Heart right ventricle (tissue), 16 donors: ENCODE measurements at regions not wholly inside any gene's neighbourhood (a gene's known extent, or its start where the extent isn't known, plus 50 kb on each side); places are given as distances from the start of the nearest gene placed in this dataset.

Experiments
- ATAC-seq, 8 donors: fragments of 200-7000 bp; cut with Tn5 transposase; one replicate each; pipeline ENCODE4 v1.9.1; 2020; ENCODE audit warnings: mild to moderate bottlenecking in 8 of 8, moderate library complexity in 8 of 8, moderate number of reproducible peaks in 1 of 8
- DNase-seq, 2 donors: peaks; one replicate each; pipeline ENCODE4 v3.0.0-alpha.2; 2020
- H3K27ac ChIP-seq, 10 donors: fragments of 200-600 bp; sonication (generic) in 2 of 10; one replicate each; pipeline versions ENCODE4 v1.5.0 to v1.8.0; 2020 to 2022; ENCODE audit warnings: mild to moderate bottlenecking in 3 of 10
- H3K27me3 ChIP-seq, 7 donors: fragments of 200-600 bp; one replicate each; pipeline ENCODE4 v1.8.0; 2021 to 2022; ENCODE audit warnings: mild to moderate bottlenecking in 2 of 7
- H3K36me3 ChIP-seq, 9 donors: fragments of 200-600 bp; sonication (generic) in 1 of 9; one replicate each; pipeline versions ENCODE4 v1.5.0 to v1.8.0; 2020 to 2022; ENCODE audit warnings: mild to moderate bottlenecking in 2 of 9
- H3K4me1 ChIP-seq, 9 donors: fragments of 200-600 bp; sonication (generic) in 1 of 9; one replicate each; pipeline versions ENCODE4 v1.5.0 to v1.8.0; 2020 to 2022; ENCODE audit warnings: mild to moderate bottlenecking in 4 of 9
- H3K4me3 ChIP-seq, 10 donors: fragments of 200-600 bp; sonication (generic) in 2 of 10; one replicate each; pipeline versions ENCODE4 v1.5.0 to v1.8.0; 2020 to 2022; ENCODE audit warnings: mild to moderate bottlenecking in 7 of 10, moderate library complexity in 2 of 10
- H3K9me3 ChIP-seq, 11 donors: fragments of 200-600 bp in 10 of 11; sonication (generic) in 2 of 11; one replicate each; pipeline versions ENCODE4 v1.5.0 to v1.8.0; 2013 to 2022; ENCODE audit warnings: mild to moderate bottlenecking in 2 of 11, control low read depth in 1 of 11, moderate library complexity in 1 of 11
- CTCF ChIP-seq, 9 donors: fragments of 200-600 bp; sonication (generic) in 2 of 9; IDR thresholded peaks; one replicate each; pipeline versions ENCODE4 v1.5.0 to v1.8.0; 2021 to 2022; ENCODE audit warnings: antibody characterized with exemption in 9 of 9, mild to moderate bottlenecking in 5 of 9, moderate library complexity in 1 of 9
- WGBS, 2 donors: extraction: QIAGEN DNeasy Blood & Tissue Kit; methylation state at CpG; one replicate each; pipeline ENCODE4 v1.1.7; 2013; ENCODE audit warnings: inconsistent platforms in 1 of 2; 5-methylcytosine and 5-hydroxymethylcytosine counted together
- intact Hi-C, 10 donors: fragments of 100-400 bp; cut with DNase I; formaldehyde crosslinking; loops; one replicate each; pipeline versions ENCODE4 v1.11.1 to v1.14.2; 2022
- donor health status: Arrhythmogenic right ventricular cardiomyopathy.
- donor health status: ischemic (EF 13 %, LVEDD 7.1; RV severe dilation, severe dysfunction).
- donor health status: healthy with polysubstance abuse.
- donor health status: DM: no; HTN: yes; CAD: no.
- donor health status: DM: no; HTN: no; CAD: no.
- donor health status: ischemic (EF 25% LVEDD 6.9; RV normal size, moderate dysfunction).
- donor health status: ischemic (EF 25% LVEDD 5.7; RV mildly dilated, moderate dysfunction).
- donor health status: healthy.
- donor health status: DM: yes; HTN: yes; CAD: no.
- donor health status: Ischemic cardiomyopathy.
- donor health status: ischemic (EF 35%, LVEDD 5.7; RV mildly dilated, moderate dysfunction).
- donor health status: nonischemic (EF 11% LVEDD 7.7; RV severe dilation, severe dysfunction).
- donor health status: DM: yes; HTN: yes; CAD: no.
- donor health status: PGD.
- donor health status: ischemic (EF 29% LVEDD 5.4; RV normal size, mild dysfunction).
- donor health status: nonischemic (EF 23%, LVEDD 6.1; RV moderate dilation, normal function).

- H3K27ac ChIP-seq, result no peak overlapping the region
Measured at GRCh38 chr10:123529146-123529760, 136.9 kb upstream of the GPR26 start.

GRCh38 chr10:123530166-123530870 lies 135.8 kb upstream of the GPR26 start:
- no peak for DNase-seq
- Histone ChIP-seq H3K27me3 (peaks cover 0 to 35% (median 15%) of the 10 kb centered on the region in 7 donors), H3K4me1 (no peaks in the 10 kb centered on the region), H3K36me3 (no peaks in the 10 kb centered on the region), H3K9me3 (peaks cover 0 to 15% (median 0%) of the 10 kb centered on the region in 11 donors), H3K4me3 (no peak overlapping the region), H3K27ac (no peak overlapping the region)
- no peak for ATAC-seq
- intact Hi-C loops, result no loop called here
- 68 to 70% methylated on average over 9 of the region's 9 CpGs for WGBS, 2 donors
- TF ChIP-seq CTCF (IDR thresholded peaks at IDR 0.05), result no peak

More at GRCh38 chr10:123529146-123529760, 136.9 kb upstream of the GPR26 start:
- Histone ChIP-seq H3K36me3 (no peaks in the 10 kb centered on the region), H3K27me3 (peaks cover 0 to 35% (median 13%) of the 10 kb centered on the region in 7 donors), H3K9me3 (peaks cover 0 to 15% (median 0%) of the 10 kb centered on the region in 11 donors), H3K4me3 (no peak overlapping the region), H3K4me1 (no peaks in the 10 kb centered on the region)
- ATAC-seq (no peak), DNase-seq (no peak)
- no peak for TF ChIP-seq CTCF (IDR thresholded peaks at IDR 0.05)
- intact Hi-C loops, result no loop called here
- 28 to 32% methylated on average over 10 of the region's 10 CpGs for WGBS, 2 donors

- H3K27me3 ChIP-seq, result peaks cover 0 to 26% (median 5%) of the 10 kb centered on the region in 7 donors
- no peak for DNase-seq
- H3K27ac ChIP-seq, result no peak overlapping the region
- no peaks in the 10 kb centered on the region for H3K4me1 ChIP-seq
- TF ChIP-seq CTCF (IDR thresholded peaks at IDR 0.05), result no peak
- no peak overlapping the region for H3K4me3 ChIP-seq
- peaks cover 0 to 15% (median 0%) of the 10 kb centered on the region in 11 donors for H3K9me3 ChIP-seq
- no peaks in the 10 kb centered on the region for H3K36me3 ChIP-seq
- intact Hi-C loops, result no loop called here
- WGBS, 2 donors, result 83 to 84% methylated on average over 5 of the region's 5 CpGs
- no peak for ATAC-seq
Measured at GRCh38 chr10:123535386-123535785, 130.8 kb upstream of the GPR26 start.

- H3K4me1 ChIP-seq, result no peaks in the 10 kb centered on the region
- 83 to 84% methylated on average over 6 of the region's 6 CpGs for WGBS, 2 donors
- intact Hi-C loops, result no loop called here
- no peak for DNase-seq
- H3K27me3 ChIP-seq, result peaks cover 0 to 25% (median 5%) of the 10 kb centered on the region in 7 donors
- H3K4me3 ChIP-seq, result no peak overlapping the region
- H3K9me3 ChIP-seq, result peaks cover 0 to 14% (median 0%) of the 10 kb centered on the region in 11 donors
- H3K27ac ChIP-seq, result no peak overlapping the region
- no peak for TF ChIP-seq CTCF (IDR thresholded peaks at IDR 0.05)
- ATAC-seq, result no peak
- no peaks in the 10 kb centered on the region for H3K36me3 ChIP-seq
Measured at GRCh38 chr10:123536176-123536845, 129.8 kb upstream of the GPR26 start.
